ENCODE measurements at regions not wholly inside any gene's neighbourhood (a gene's known extent, or its start where the extent isn't known, plus 50 kb on each side); places are given as distances from the start of the nearest gene placed in this dataset.

DNA sequence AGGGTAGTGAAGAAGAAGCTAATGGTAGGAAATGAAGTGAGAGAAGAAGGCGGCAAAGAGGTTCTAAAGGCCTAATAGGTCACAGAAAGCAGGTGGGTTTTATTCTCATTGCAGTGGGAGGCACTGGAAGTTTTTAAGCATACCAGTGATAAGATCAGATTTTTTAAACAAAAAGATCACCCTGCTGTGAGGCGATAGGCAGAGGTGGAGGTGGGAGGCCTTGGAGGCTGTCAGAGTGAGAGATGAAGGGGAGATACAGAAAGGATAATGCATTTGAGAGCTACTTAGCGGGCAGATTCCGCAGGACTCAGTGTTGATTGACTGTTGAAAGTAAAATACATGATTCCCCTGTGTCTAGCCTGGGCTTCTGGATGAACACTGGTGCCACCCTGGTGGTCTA is 116.7 kb upstream of the FRY start:
- TF ChIP-seq, protein P1, sequence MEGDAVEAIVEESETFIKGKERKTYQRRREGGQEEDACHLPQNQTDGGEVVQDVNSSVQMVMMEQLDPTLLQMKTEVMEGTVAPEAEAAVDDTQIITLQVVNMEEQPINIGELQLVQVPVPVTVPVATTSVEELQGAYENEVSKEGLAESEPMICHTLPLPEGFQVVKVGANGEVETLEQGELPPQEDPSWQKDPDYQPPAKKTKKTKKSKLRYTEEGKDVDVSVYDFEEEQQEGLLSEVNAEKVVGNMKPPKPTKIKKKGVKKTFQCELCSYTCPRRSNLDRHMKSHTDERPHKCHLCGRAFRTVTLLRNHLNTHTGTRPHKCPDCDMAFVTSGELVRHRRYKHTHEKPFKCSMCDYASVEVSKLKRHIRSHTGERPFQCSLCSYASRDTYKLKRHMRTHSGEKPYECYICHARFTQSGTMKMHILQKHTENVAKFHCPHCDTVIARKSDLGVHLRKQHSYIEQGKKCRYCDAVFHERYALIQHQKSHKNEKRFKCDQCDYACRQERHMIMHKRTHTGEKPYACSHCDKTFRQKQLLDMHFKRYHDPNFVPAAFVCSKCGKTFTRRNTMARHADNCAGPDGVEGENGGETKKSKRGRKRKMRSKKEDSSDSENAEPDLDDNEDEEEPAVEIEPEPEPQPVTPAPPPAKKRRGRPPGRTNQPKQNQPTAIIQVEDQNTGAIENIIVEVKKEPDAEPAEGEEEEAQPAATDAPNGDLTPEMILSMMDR (optimal IDR thresholded peaks at IDR 0.05 in 1 of 3, IDR thresholded peaks at IDR 0.05 in 1 of 3, conservative IDR thresholded peaks at IDR 0.05 in 1 of 3; ENCODE audit: extremely low read depth in 1 of 3, insufficient read depth in 2 of 3, low read length in 3 of 3): no peak
- no peak for TF ChIP-seq EZH2 (IDR thresholded peaks at IDR 0.05; ENCODE audit: low read length)
